SK-N-SH (cell line): ENCODE measurements at regions not wholly inside any gene's neighbourhood (a gene's known extent, or its start where the extent isn't known, plus 50 kb on each side); places are given as distances from the start of the nearest gene placed in this dataset.

Experiments
- CTCF ChIA-PET: fragments of 300-600, 350-600 bp; formaldehyde crosslinking; extraction: SDS; loops from one replicate; lab custom pipeline; 2021; lab: Yijun Ruan, JAX
- POLR2A ChIA-PET: fragments of 350-600 bp; sonication (Branson Sonifier 250); formaldehyde crosslinking; extraction: SDS; loops from one replicate; lab custom pipeline; 2020; ENCODE audit warnings: antibody characterized with exemption, inconsistent platforms; lab: Yijun Ruan, JAX
- DNase-seq: peaks from one replicate; pipeline ENCODE4 v3.0.0; 2012
- H2AFZ ChIP-seq: fragments of 200-600 bp; sonication (generic); 2 replicates; pipeline ENCODE4 v1.8.1; 2016; ENCODE audit warnings: antibody characterized with exemption, mild to moderate bottlenecking, low read depth
- H3F3A ChIP-seq: fragments of 200-600 bp; sonication (generic); replicated peaks from 2 replicates; pipeline ENCODE3; 2016; ENCODE audit warnings: antibody characterized with exemption, mild to moderate bottlenecking; ENCODE audit not compliant: insufficient read depth
- H3K27ac ChIP-seq, 2 experiments: fragments of 200-500 bp in 1 of 2; fragments of 200-600 bp in 1 of 2; sonication (Bioruptor generic) in 1 of 2; sonication (generic), shearing (Covaris generic) in 1 of 2; 2 replicates each; pipeline versions ENCODE4 v1.5.1 to v1.6.1; 2014 to 2016; ENCODE audit warnings: low read depth in 2 of 2, inconsistent platforms in 1 of 2, low read length in 1 of 2, mild to moderate bottlenecking in 1 of 2, mixed read lengths in 1 of 2
- H3K27me3 ChIP-seq: fragments of 200-600 bp; sonication (generic), shearing (Covaris generic); 2 replicates; pipeline ENCODE4 v1.6.1; 2016; ENCODE audit warnings: mixed run types; ENCODE audit not compliant: insufficient read depth
- H3K36me3 ChIP-seq, 2 experiments: fragments of 200-500 bp in 1 of 2; fragments of 200-600 bp in 1 of 2; sonication (Bioruptor generic) in 1 of 2; sonication (generic) in 1 of 2; replicated peaks in 1 of 2; 2 replicates each; pipeline versions ENCODE3 to v1.5.1; 2014 to 2016; ENCODE audit warnings: low read length in 1 of 2, mild to moderate bottlenecking in 1 of 2; ENCODE audit not compliant: insufficient read depth in 2 of 2, control insufficient read depth in 1 of 2
- H3K4me1 ChIP-seq, 2 experiments: fragments of 200-500 bp in 1 of 2; fragments of 200-600 bp in 1 of 2; sonication (Bioruptor generic) in 1 of 2; sonication (generic), shearing (Covaris generic) in 1 of 2; 2 replicates each; pipeline versions ENCODE4 v1.5.1 to v1.6.1; 2014 to 2016; ENCODE audit warnings: low read depth in 1 of 2, low read length in 1 of 2, mixed run types in 1 of 2; ENCODE audit not compliant: insufficient read depth in 2 of 2, control insufficient read depth in 1 of 2
- H3K4me2 ChIP-seq: fragments of 200-600 bp; sonication (generic), shearing (Covaris generic); 2 replicates; pipeline ENCODE4 v1.6.1; 2017; ENCODE audit warnings: mixed run types
- H3K4me3 ChIP-seq, 2 experiments: fragments of 200-500 bp in 1 of 2; fragments of 200-600 bp in 1 of 2; sonication (Bioruptor generic) in 1 of 2; sonication (generic), shearing (Covaris generic) in 1 of 2; 2 replicates each; pipeline versions ENCODE4 v1.5.1 to v1.8.1; 2014 to 2016; ENCODE audit warnings: low read depth in 2 of 2, inconsistent platforms in 1 of 2, low read length in 1 of 2, mild to moderate bottlenecking in 1 of 2, mixed read lengths in 1 of 2, moderate library complexity in 1 of 2
- H3K79me2 ChIP-seq: fragments of 200-600 bp; sonication (generic); 2 replicates; pipeline ENCODE4 v1.8.1; 2017; ENCODE audit warnings: mild to moderate bottlenecking; ENCODE audit not compliant: insufficient read depth
- H3K9ac ChIP-seq: fragments of 200-600 bp; sonication (generic); 2 replicates; pipeline ENCODE4 v1.6.1; 2017; ENCODE audit warnings: mixed run types
- H3K9me2 ChIP-seq: fragments of 200-600 bp; sonication (generic); 2 replicates; pipeline ENCODE4 v1.6.1; 2017; ENCODE audit warnings: mixed run types
- H3K9me3 ChIP-seq: fragments of 200-600 bp; sonication (generic); 2 replicates; pipeline ENCODE4 v1.6.1; 2017; ENCODE audit warnings: mixed run types, mild to moderate bottlenecking, moderate library complexity
- H4K20me1 ChIP-seq: fragments of 200-600 bp; sonication (generic); 2 replicates; pipeline ENCODE4 v1.6.1; 2017; ENCODE audit warnings: mild to moderate bottlenecking, mixed run types; ENCODE audit not compliant: insufficient read depth
- FOXJ3 ChIP-seq: sonication (generic); formaldehyde crosslinking; IDR thresholded peaks from 2 replicates; pipeline ENCODE4 v1.5.1; 2020; ENCODE audit warnings: mild to moderate bottlenecking, missing genetic modification reagents
- GABPA ChIP-seq: IDR thresholded peaks from 2 replicates; pipeline ENCODE4 v1.4.0; 2012; ENCODE audit warnings: low read depth, mild to moderate bottlenecking
- GATA2 ChIP-seq: sonication (generic); formaldehyde crosslinking; IDR thresholded peaks from 2 replicates; pipeline ENCODE4 v1.5.0; 2020; ENCODE audit warnings: mild to moderate bottlenecking, missing genetic modification reagents
- IRF3 ChIP-seq: fragments of 150-350 bp; IDR thresholded peaks from 2 replicates; pipeline ENCODE4 v1.6.1; 2016; ENCODE audit warnings: mild to moderate bottlenecking, low read depth, low read length
- MEF2A ChIP-seq: IDR thresholded peaks from 2 replicates; pipeline ENCODE4 v1.4.0; 2012; ENCODE audit warnings: low read depth, borderline replicate concordance
- NFIC ChIP-seq: IDR thresholded peaks from 2 replicates; pipeline ENCODE4 v1.4.0; 2012; ENCODE audit warnings: borderline replicate concordance
- POLR2AphosphoS5 ChIP-seq: IDR thresholded peaks from 2 replicates; pipeline ENCODE4 v1.6.1; 2012; ENCODE audit warnings: low read depth, low read length
- RAD21 ChIP-seq: IDR thresholded peaks from 2 replicates; pipeline ENCODE4 v1.6.1; 2012; ENCODE audit warnings: mild to moderate bottlenecking, low read length
- SIN3A ChIP-seq: IDR thresholded peaks from 2 replicates; pipeline ENCODE4 v1.6.1; 2012; ENCODE audit warnings: low read depth, mild to moderate bottlenecking, low read length, moderate library complexity, borderline replicate concordance
- SMC3 ChIP-seq: IDR thresholded peaks from 2 replicates; pipeline ENCODE4 v1.6.1; 2012; ENCODE audit warnings: low read depth, low read length, improper control_type of control experiment
- TAF1 ChIP-seq: IDR thresholded peaks from 2 replicates; pipeline ENCODE4 v1.6.1; 2012; ENCODE audit warnings: low read depth, mild to moderate bottlenecking, low read length, moderate library complexity, borderline replicate concordance
- TEAD4 ChIP-seq: IDR thresholded peaks from 2 replicates; pipeline ENCODE4 v1.4.0; 2012; ENCODE audit warnings: mild to moderate bottlenecking, borderline replicate concordance; ENCODE audit not compliant: insufficient read depth
- USF2 ChIP-seq: fragments of 150-350 bp; IDR thresholded peaks from 2 replicates; pipeline ENCODE4 v1.6.1; 2017; ENCODE audit warnings: antibody characterized with exemption, low read length, low read depth, borderline replicate concordance
- ZBTB33 ChIP-seq: IDR thresholded peaks from 2 replicates; pipeline ENCODE4 v1.4.0; 2012; ENCODE audit warnings: low read depth, borderline replicate concordance
- WGBS: methylation state at CpG from one replicate; pipeline ENCODE4 v1.1.6; 2017; ENCODE audit warnings: low lambda C conversion rate; 5-methylcytosine and 5-hydroxymethylcytosine counted together
- TF ChIP-seq, protein P1 (sequence below): IDR thresholded peaks from 2 replicates; pipeline ENCODE4; 2012

DNA sequence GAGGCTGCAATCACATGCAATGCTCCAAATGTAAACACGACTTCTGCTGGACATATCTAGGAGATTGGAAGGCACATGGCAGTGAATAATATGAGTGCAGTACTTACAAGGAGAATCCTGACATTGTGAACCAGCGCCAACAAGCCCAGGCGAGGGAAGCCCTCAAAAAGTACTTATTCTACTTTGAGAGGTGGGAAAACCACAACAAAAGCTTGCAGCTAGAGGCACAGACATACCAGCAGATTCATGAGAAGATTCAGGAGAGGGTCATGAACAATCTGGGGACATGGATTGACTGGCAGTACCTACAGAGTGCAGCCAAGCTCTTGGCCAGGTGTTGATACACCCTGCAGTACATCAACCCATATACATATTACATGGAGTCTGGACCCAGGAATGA, 475.7 kb upstream of the CDH2 start:
- POLR2A ChIA-PET: no interaction called here
- H2AFZ ChIP-seq: no peak overlapping the region
- no peaks in the 10 kb centered on the region for H3K9me3 ChIP-seq
- no peaks in the 10 kb centered on the region for H3K9me2 ChIP-seq
- no peaks in the 10 kb centered on the region for H3K79me2 ChIP-seq
- TF ChIP-seq FOXJ3 (CRISPR knock-in tag): no peak
- TF ChIP-seq MEF2A: no peak
- TF ChIP-seq POLR2AphosphoS5: no peak
- TF ChIP-seq TEAD4: no peak
- no peak for TF ChIP-seq IRF3
- TF ChIP-seq SIN3A: no peak
- TF ChIP-seq GABPA: no peak
- no peak for TF ChIP-seq RAD21
- TF ChIP-seq, protein P1, sequence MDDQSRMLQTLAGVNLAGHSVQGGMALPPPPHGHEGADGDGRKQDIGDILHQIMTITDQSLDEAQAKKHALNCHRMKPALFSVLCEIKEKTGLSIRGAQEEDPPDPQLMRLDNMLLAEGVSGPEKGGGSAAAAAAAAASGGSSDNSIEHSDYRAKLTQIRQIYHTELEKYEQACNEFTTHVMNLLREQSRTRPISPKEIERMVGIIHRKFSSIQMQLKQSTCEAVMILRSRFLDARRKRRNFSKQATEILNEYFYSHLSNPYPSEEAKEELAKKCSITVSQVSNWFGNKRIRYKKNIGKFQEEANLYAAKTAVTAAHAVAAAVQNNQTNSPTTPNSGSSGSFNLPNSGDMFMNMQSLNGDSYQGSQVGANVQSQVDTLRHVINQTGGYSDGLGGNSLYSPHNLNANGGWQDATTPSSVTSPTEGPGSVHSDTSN: no peak
- TF ChIP-seq TAF1: no peak
- TF ChIP-seq ZBTB33: no peak
- no peak for TF ChIP-seq USF2
- no peak for TF ChIP-seq SMC3
- TF ChIP-seq NFIC: no peak
- no peak for TF ChIP-seq GATA2
- CTCF ChIA-PET: no interaction called here
- WGBS: 79% methylated on average over 3 of the region's 3 CpGs
- DNase-seq: no peak
- no peak overlapping the region for H3K9ac ChIP-seq
- no peaks in the 10 kb centered on the region for H3F3A ChIP-seq
- no peaks in the 10 kb centered on the region for H4K20me1 ChIP-seq
- no peaks in the 10 kb centered on the region for H3K4me1 ChIP-seq
- no peak overlapping the region for H3K27ac ChIP-seq
- H3K27me3 ChIP-seq: no peaks in the 10 kb centered on the region
- no peak overlapping the region for H3K4me2 ChIP-seq
- H3K4me3 ChIP-seq: no peak overlapping the region
- H3K36me3 ChIP-seq: no peaks in the 10 kb centered on the region
